A549 (cell line): ENCODE measurements at regions not wholly inside any gene's neighbourhood (a gene's known extent, or its start where the extent isn't known, plus 50 kb on each side); places are given as distances from the start of the nearest gene placed in this dataset.

Experiments
- ATAC-seq, 2 experiments: fragments of 200-7000 bp in 1 of 2; fragments of >200 bp in 1 of 2; cut with Nextera tagmentation in 1 of 2; cut with Tn5 transposase in 1 of 2; 3 replicates each; pipeline versions ENCODE4 v1.8.0 to v1.9.1; 2018 to 2020; ENCODE audit warnings: mild to moderate bottlenecking in 1 of 2, moderate library complexity in 1 of 2
- CTCF ChIA-PET: fragments of 300-600 bp; sonication (Branson Sonifier 250); formaldehyde crosslinking; extraction: SDS; loops from one replicate; lab custom pipeline; 2021; ENCODE audit warnings: antibody characterized with exemption, inconsistent platforms; lab: Yijun Ruan, JAX
- POLR2A ChIA-PET: fragments of 350-600 bp; formaldehyde crosslinking; extraction: SDS; loops from one replicate; lab custom pipeline; 2021; ENCODE audit warnings: antibody characterized with exemption, inconsistent platforms; lab: Yijun Ruan, JAX
- DNase-seq, 2 experiments: peaks; one replicate each; pipeline versions ENCODE4 v3.0.0 to v3.0.0-alpha.2; 2011 to 2016; ENCODE audit warnings: low read depth in 1 of 2, low spot score in 1 of 2
- FAIRE-seq: peaks from 2 replicates; lab custom pipeline; 2011; peaks lifted over from hg19 to GRCh38; lab: Jason Lieb, UNC
- H3K27ac ChIP-seq, 2 experiments: fragments of >200 bp; sonication (Bioruptor Twin); formaldehyde crosslinking; 3 replicates each; pipeline ENCODE4 v1.5.1; 2016 to 2017
- H3K4me1 ChIP-seq: fragments of >200 bp; sonication (Bioruptor Twin); formaldehyde crosslinking; 3 replicates; pipeline ENCODE4 v1.6.1; 2016
- H3K4me2 ChIP-seq: fragments of >200 bp; sonication (Bioruptor Twin); formaldehyde crosslinking; 3 replicates; pipeline ENCODE4 v1.6.1; 2016
- H3K4me3 ChIP-seq: fragments of >200 bp; sonication (Bioruptor Twin); formaldehyde crosslinking; 3 replicates; pipeline ENCODE4 v1.5.1; 2016
- H3K9me3 ChIP-seq: fragments of >200 bp; sonication (Bioruptor Twin); formaldehyde crosslinking; 3 replicates; pipeline ENCODE4 v1.6.1; 2016
- BHLHE40 ChIP-seq: IDR thresholded peaks from 2 replicates; pipeline ENCODE4 v1.6.1; 2012; ENCODE audit warnings: low read depth, low read length, inconsistent platforms
- CBX2 ChIP-seq: fragments of 200-600 bp; sonication (generic); IDR thresholded peaks from 2 replicates; pipeline ENCODE4 v1.6.1; 2016; ENCODE audit warnings: low read depth, mild to moderate bottlenecking, borderline replicate concordance
- EP300 ChIP-seq, 2 experiments: fragments of >200 bp; sonication (Bioruptor Twin); formaldehyde crosslinking; IDR thresholded peaks; 2 replicates in 1 of 2; 3 replicates in 1 of 2; pipeline ENCODE4 v1.6.1; 2016 to 2017
- FOXS1 ChIP-seq: fragments of 250-450 bp; sonication (Bioruptor Pico); IDR thresholded peaks from 2 replicates; pipeline ENCODE4 v1.5.0; 2020; ENCODE audit warnings: mild to moderate bottlenecking, moderate library complexity
- GATA3 ChIP-seq: IDR thresholded peaks from 2 replicates; pipeline ENCODE4 v1.6.1; 2012; ENCODE audit warnings: borderline replicate concordance
- JUN ChIP-seq, 2 experiments: fragments of >200 bp; sonication (Bioruptor Twin); formaldehyde crosslinking; IDR thresholded peaks; 2 replicates in 1 of 2; 3 replicates in 1 of 2; pipeline ENCODE4 v1.6.1; 2016 to 2017
- JUNB ChIP-seq: fragments of >200 bp; sonication (Bioruptor Twin); formaldehyde crosslinking; IDR thresholded peaks from 2 replicates; pipeline ENCODE4 v1.6.1; 2016
- KDM1A ChIP-seq: fragments of 200-600 bp; sonication (generic); IDR thresholded peaks from 2 replicates; pipeline ENCODE4 v1.6.1; 2016; ENCODE audit warnings: low read depth, mild to moderate bottlenecking
- MAFK ChIP-seq: fragments of 450-650 bp; IDR thresholded peaks from 2 replicates; pipeline ENCODE4 v1.6.1; 2014; ENCODE audit not compliant: partially characterized antibody
- MAZ ChIP-seq: fragments of 150-350 bp; IDR thresholded peaks from 2 replicates; pipeline ENCODE4 v1.6.1; 2014; ENCODE audit warnings: antibody characterized with exemption, low read depth, low read length, borderline replicate concordance
- NFE2L2 ChIP-seq: fragments of 150-350 bp; conservative IDR thresholded peaks from 2 replicates; pipeline ENCODE4 v1.6.1; 2014; ENCODE audit warnings: low read length
- NPAS2 ChIP-seq: fragments of 250-450 bp; sonication (Bioruptor Pico); IDR thresholded peaks from 2 replicates; pipeline ENCODE4 v1.8.0; 2022; ENCODE audit warnings: mild to moderate bottlenecking, moderate library complexity, borderline replicate concordance
- PHF8 ChIP-seq: fragments of 200-600 bp; sonication (generic); IDR thresholded peaks from 2 replicates; pipeline ENCODE4 v1.6.1; 2016; ENCODE audit warnings: low read depth, mild to moderate bottlenecking, antibody characterized with exemption, moderate library complexity, borderline replicate concordance
- POLR2AphosphoS2 ChIP-seq: conservative IDR thresholded peaks from 2 replicates; pipeline ENCODE4 v1.6.1; 2012; ENCODE audit warnings: low read length, improper control_type of control experiment, inconsistent platforms
- RAD21 ChIP-seq, 2 experiments: fragments of >200 bp in 1 of 2; sonication (Bioruptor Twin) in 1 of 2; formaldehyde crosslinking in 1 of 2; IDR thresholded peaks in 1 of 2; conservative IDR thresholded peaks in 1 of 2; 2 replicates in 1 of 2; 3 replicates in 1 of 2; pipeline ENCODE4 v1.6.1; 2012 to 2018; ENCODE audit warnings: inconsistent platforms in 1 of 2
- RCOR1 ChIP-seq: fragments of 150-350 bp; IDR thresholded peaks from 2 replicates; pipeline ENCODE4 v1.6.1; 2014; ENCODE audit warnings: antibody characterized with exemption, low read length, low read depth
- RFX5 ChIP-seq: fragments of 450-650 bp; IDR thresholded peaks from 2 replicates; pipeline ENCODE4 v1.7.1; 2014; ENCODE audit warnings: antibody characterized with exemption, mild to moderate bottlenecking, moderate library complexity
- SMC3 ChIP-seq: fragments of >200 bp; sonication (Bioruptor Twin); formaldehyde crosslinking; IDR thresholded peaks from 3 replicates; pipeline ENCODE4 v1.6.1; 2018; ENCODE audit warnings: inconsistent platforms
- SREBF2 ChIP-seq: fragments of 450-650 bp; IDR thresholded peaks from 2 replicates; pipeline ENCODE4 v1.6.1; 2014; ENCODE audit warnings: mild to moderate bottlenecking, moderate library complexity
- TFCP2L1 ChIP-seq: fragments of 250-450 bp; sonication (Bioruptor Pico); IDR thresholded peaks from 2 replicates; pipeline ENCODE4 v1.5.0; 2021; ENCODE audit warnings: mild to moderate bottlenecking
- TP53 ChIP-seq: fragments of 250-450 bp; sonication (Bioruptor Pico); IDR thresholded peaks from 2 replicates; pipeline ENCODE4 v1.5.0; 2021; ENCODE audit warnings: mild to moderate bottlenecking, moderate library complexity
- WGBS: methylation state at CpG from one replicate; pipeline ENCODE4 v1.1.6; 2017; ENCODE audit errors: missing lambda C conversion rate; 5-methylcytosine and 5-hydroxymethylcytosine counted together
- TF ChIP-seq, protein P1 (sequence below): fragments of 200-600 bp; sonication (generic); IDR thresholded peaks from 2 replicates; pipeline ENCODE4 v1.6.1; 2016; ENCODE audit warnings: antibody characterized with exemption, mild to moderate bottlenecking, moderate library complexity
- TF ChIP-seq, protein P2 (sequence below): IDR thresholded peaks from 2 replicates; pipeline ENCODE4 v1.6.1; 2012; ENCODE audit warnings: low read depth, borderline replicate concordance
- TF ChIP-seq, protein P3 (sequence below): fragments of >200 bp; sonication (Bioruptor Twin); formaldehyde crosslinking; IDR thresholded peaks from 2 replicates; pipeline ENCODE4 v1.6.1; 2016
- TF ChIP-seq, protein P4 (sequence below): fragments of >200 bp; sonication (Bioruptor Twin); formaldehyde crosslinking; IDR thresholded peaks from 3 replicates; pipeline ENCODE4 v1.6.1; 2016
- TF ChIP-seq, protein P5 (sequence below): IDR thresholded peaks from 2 replicates; pipeline ENCODE4 v1.6.1; 2012

DNA sequence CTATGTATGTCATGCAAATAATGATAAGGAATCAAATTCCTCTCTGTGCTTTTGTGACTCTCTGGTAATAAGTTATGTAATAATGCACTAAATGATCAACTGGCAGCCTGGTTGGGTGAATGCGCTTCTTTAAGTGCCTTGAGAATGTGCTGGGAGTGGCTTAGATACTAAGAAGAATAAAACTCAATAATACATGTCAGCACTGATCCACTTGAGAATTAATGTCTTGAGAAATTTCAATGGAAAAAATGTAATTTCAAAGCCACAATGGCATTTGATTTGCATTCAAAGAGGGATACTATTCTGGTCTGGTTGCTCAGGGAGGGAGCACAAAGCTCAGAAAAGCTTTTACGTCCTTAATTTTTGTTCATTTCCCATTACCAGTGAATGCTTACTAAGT is 137.7 kb upstream of the MMADHC start:
- Histone ChIP-seq H3K4me2 (no peak overlapping the region), H3K4me1 (no peaks in the 10 kb centered on the region), H3K9me3 (no peaks in the 10 kb centered on the region), H3K27ac (no peak overlapping the region), H3K4me3 (no peak overlapping the region)
- FAIRE-seq (no peak), ATAC-seq (no peak), DNase-seq (no peak)
- ChIA-PET POLR2A (no interaction called here), CTCF (interaction anchor here (0.6 kb wide), 1 partner anchor 1635 kb away, joined by 3 read pairs; no protein-coding TSS in a partner anchor)
- TF ChIP-seq MAFK (no peak), SMC3 (no peak), EP300 (IDR thresholded peaks at IDR 0.05) (no peak), TFCP2L1 (no peak), RCOR1 (no peak), SREBF2 (no peak), TP53 (no peak), GATA3 (no peak), NPAS2 (CRISPR knock-in tag) (no peak), KDM1A (no peak), RFX5 (no peak), RAD21 (conservative IDR thresholded peaks at IDR 0.05 in 1 of 2, IDR thresholded peaks at IDR 0.05 in 1 of 2) (no peak), NFE2L2 (no peak), CBX2 (no peak)
- TF ChIP-seq, protein P1, sequence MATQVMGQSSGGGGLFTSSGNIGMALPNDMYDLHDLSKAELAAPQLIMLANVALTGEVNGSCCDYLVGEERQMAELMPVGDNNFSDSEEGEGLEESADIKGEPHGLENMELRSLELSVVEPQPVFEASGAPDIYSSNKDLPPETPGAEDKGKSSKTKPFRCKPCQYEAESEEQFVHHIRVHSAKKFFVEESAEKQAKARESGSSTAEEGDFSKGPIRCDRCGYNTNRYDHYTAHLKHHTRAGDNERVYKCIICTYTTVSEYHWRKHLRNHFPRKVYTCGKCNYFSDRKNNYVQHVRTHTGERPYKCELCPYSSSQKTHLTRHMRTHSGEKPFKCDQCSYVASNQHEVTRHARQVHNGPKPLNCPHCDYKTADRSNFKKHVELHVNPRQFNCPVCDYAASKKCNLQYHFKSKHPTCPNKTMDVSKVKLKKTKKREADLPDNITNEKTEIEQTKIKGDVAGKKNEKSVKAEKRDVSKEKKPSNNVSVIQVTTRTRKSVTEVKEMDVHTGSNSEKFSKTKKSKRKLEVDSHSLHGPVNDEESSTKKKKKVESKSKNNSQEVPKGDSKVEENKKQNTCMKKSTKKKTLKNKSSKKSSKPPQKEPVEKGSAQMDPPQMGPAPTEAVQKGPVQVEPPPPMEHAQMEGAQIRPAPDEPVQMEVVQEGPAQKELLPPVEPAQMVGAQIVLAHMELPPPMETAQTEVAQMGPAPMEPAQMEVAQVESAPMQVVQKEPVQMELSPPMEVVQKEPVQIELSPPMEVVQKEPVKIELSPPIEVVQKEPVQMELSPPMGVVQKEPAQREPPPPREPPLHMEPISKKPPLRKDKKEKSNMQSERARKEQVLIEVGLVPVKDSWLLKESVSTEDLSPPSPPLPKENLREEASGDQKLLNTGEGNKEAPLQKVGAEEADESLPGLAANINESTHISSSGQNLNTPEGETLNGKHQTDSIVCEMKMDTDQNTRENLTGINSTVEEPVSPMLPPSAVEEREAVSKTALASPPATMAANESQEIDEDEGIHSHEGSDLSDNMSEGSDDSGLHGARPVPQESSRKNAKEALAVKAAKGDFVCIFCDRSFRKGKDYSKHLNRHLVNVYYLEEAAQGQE: no peak
- TF ChIP-seq, protein P2, sequence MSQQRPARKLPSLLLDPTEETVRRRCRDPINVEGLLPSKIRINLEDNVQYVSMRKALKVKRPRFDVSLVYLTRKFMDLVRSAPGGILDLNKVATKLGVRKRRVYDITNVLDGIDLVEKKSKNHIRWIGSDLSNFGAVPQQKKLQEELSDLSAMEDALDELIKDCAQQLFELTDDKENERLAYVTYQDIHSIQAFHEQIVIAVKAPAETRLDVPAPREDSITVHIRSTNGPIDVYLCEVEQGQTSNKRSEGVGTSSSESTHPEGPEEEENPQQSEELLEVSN: no peak
- TF ChIP-seq, protein P3, sequence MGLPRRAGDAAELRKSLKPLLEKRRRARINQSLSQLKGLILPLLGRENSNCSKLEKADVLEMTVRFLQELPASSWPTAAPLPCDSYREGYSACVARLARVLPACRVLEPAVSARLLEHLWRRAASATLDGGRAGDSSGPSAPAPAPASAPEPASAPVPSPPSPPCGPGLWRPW: no peak
- TF ChIP-seq, protein P4, sequence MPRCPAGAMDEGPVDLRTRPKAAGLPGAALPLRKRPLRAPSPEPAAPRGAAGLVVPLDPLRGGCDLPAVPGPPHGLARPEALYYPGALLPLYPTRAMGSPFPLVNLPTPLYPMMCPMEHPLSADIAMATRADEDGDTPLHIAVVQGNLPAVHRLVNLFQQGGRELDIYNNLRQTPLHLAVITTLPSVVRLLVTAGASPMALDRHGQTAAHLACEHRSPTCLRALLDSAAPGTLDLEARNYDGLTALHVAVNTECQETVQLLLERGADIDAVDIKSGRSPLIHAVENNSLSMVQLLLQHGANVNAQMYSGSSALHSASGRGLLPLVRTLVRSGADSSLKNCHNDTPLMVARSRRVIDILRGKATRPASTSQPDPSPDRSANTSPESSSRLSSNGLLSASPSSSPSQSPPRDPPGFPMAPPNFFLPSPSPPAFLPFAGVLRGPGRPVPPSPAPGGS: no peak
- 84% methylated on average over 2 of the region's 2 CpGs for WGBS

DNA sequence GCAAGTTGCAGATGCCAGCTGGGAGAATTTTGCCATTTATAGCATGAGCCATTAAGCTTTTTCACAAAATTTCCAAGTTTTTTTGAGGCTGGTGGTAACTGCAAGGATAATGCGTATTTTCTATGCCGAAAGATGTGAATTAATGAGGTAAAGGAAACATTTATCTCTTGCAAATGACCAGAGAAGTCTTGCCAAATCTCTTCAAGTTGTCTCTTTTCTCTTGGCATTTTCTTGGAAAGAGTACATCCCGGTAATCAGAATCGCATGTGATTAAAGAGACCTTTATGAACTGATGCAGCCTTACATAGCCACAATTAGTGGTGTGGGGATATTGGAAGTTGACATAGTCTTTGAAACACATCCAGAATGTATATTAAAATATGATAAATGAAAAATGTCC is 136.5 kb upstream of the MMADHC start:
- Histone ChIP-seq H3K4me3 (no peak overlapping the region), H3K27ac (no peak overlapping the region), H3K4me2 (no peak overlapping the region), H3K9me3 (no peaks in the 10 kb centered on the region), H3K4me1 (no peaks in the 10 kb centered on the region)
- DNase-seq (no peak), FAIRE-seq (no peak), ATAC-seq (no peak)
- 88% methylated on average over 4 of the region's 4 CpGs for WGBS
- CTCF ChIA-PET: no interaction called here
- TF ChIP-seq JUNB (no peak), POLR2AphosphoS2 (no peak), JUN (IDR thresholded peaks at IDR 0.05) (no peak), FOXS1 (no peak), BHLHE40 (no peak), GATA3 (no peak), EP300 (IDR thresholded peaks at IDR 0.05) (no peak), MAZ (no peak), PHF8 (no peak)
- TF ChIP-seq, protein P5, sequence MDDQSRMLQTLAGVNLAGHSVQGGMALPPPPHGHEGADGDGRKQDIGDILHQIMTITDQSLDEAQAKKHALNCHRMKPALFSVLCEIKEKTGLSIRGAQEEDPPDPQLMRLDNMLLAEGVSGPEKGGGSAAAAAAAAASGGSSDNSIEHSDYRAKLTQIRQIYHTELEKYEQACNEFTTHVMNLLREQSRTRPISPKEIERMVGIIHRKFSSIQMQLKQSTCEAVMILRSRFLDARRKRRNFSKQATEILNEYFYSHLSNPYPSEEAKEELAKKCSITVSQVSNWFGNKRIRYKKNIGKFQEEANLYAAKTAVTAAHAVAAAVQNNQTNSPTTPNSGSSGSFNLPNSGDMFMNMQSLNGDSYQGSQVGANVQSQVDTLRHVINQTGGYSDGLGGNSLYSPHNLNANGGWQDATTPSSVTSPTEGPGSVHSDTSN: no peak
- POLR2A ChIA-PET: no interaction called here
